GM23248 (cell line): ENCODE measurements at regions not wholly inside any gene's neighbourhood (a gene's known extent, or its start where the extent isn't known, plus 50 kb on each side); places are given as distances from the start of the nearest gene placed in this dataset.

Source experiments
- EZH2 ChIP-seq: fragments of 200-600 bp; sonication (generic); IDR thresholded peaks from 2 replicates; pipeline ENCODE4 v1.6.1; 2018; ENCODE audit warnings: antibody characterized with exemption, mild to moderate bottlenecking; ENCODE audit not compliant: insufficient read depth, poor library complexity, severe bottlenecking
- EZH2phosphoT487 ChIP-seq: fragments of 200-600 bp; sonication (generic); IDR thresholded peaks from 2 replicates; pipeline ENCODE4 v1.6.1; 2018; ENCODE audit warnings: antibody characterized with exemption, moderate library complexity, mild to moderate bottlenecking, low read depth; ENCODE audit not compliant: insufficient read depth

DNA sequence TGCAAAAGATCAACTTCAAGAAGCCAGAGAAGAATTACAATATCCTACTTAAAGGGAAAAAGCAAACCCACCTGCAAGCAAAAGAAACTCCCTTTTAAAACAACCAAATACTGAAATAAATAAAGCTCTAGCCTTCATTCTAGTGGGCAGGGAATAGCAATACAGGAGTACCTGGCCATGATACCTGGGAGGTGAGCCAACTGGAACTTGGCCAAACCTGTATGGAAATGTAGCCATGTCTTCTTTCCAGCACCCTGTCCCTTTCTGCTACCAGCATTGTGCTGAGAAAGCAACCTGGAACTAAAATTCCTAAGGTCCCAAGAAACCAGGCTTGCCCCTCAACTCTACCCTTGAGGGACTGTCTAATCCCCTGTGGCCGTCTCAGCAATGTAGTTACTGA is 530.0 kb downstream of the EPHB1 start:
- no peak for TF ChIP-seq EZH2phosphoT487
- TF ChIP-seq EZH2 = no peak
